ENCODE measurements at regions not wholly inside any gene's neighbourhood (a gene's known extent, or its start where the extent isn't known, plus 50 kb on each side); places are given as distances from the start of the nearest gene placed in this dataset.
A peak's percentile ranks its signal among the peaks of the same experiment; 100 is the strongest.
"Not testable (repeated sequence)": the region's sequence is repeated elsewhere in the genome, so short reads cannot be mapped to it uniquely, and the experiment has no call there.

DNA sequence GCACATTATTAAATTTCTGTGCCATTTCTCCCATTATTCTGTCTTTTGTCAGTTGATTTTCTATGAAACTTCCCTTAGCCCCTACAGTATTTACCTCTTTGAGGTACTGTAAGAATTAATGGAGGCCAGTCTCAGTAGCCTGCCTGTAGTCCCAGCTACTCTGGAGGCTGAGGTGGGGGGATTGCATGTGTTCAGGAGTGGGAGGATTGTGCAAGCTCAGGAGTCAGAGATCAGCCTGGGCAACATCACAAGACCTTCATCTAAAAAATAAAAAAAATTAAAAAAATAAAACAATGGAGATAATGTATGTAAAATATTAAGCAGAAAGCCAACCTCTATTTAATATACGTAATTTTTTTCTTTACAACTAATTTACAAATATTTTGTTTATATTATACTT, 77.8 kb downstream of the OR2B2 start:
- Mint-ChIP-seq H3K9me3 (no peaks in the 10 kb centered on the region), H3K27ac (peak overlapping the region; percentile 60), H3K27me3 (no peaks in the 10 kb centered on the region), H3K36me3 (ENCODE audit: low read depth) (peaks cover 3% of the 10 kb centered on the region), H3K4me3 (no peak overlapping the region), H3K4me1 (peaks cover 37% of the 10 kb centered on the region)
- intact Hi-C loops (cut with micrococcal nuclease), result loop anchor here (10.0 kb wide), 2 partner anchors 1710 to 1810 kb away; a partner anchor contains a TSS
- DNase-seq, result peak; percentile 53

DNA sequence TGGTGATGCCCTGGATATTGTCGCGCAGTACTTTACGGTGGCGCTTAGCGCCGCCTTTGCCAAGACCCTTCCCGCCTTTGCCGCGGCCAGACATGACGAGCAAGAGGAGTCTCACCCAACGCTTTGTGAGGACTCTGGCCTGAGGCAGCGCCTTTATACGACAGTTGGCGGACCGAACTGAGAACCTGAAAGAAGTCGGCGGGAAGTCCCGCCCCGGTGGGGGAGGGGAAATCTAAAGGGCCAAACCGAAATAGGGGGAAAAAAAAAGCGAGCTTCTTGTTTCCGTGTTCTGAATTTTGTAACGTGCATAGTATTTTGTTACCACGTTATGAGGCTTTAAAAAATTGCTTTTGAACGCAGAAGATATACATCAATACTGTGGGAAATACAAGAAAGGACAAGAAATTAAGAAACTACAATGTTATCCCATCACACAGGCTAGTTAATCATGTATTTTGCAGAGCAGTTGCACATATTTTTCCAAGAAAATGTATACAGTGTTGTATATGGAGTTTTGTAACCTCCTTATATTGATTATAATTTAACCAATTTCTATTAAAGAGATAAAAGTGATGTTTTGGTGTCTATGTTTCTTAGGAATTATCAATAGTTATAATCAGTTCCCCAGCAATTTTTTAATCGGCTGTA, 80.6 kb downstream of the OR2B2 start:
- peaks cover 42% of the 10 kb centered on the region for H3K4me1 Mint-ChIP-seq
- not testable (repeated sequence) for H3K9me3 Mint-ChIP-seq; H3K27me3 Mint-ChIP-seq; H3K36me3 Mint-ChIP-seq (ENCODE audit: low read depth)
- DNase-seq, result peak; percentile 94
- H3K4me3 Mint-ChIP-seq, result peak overlapping the region; percentile 91
- intact Hi-C loops (cut with micrococcal nuclease), result loop anchor here (10.0 kb wide), 2 partner anchors 1707 to 1807 kb away; a partner anchor contains a TSS
- peak overlapping the region; percentile 94 for H3K27ac Mint-ChIP-seq

DNA sequence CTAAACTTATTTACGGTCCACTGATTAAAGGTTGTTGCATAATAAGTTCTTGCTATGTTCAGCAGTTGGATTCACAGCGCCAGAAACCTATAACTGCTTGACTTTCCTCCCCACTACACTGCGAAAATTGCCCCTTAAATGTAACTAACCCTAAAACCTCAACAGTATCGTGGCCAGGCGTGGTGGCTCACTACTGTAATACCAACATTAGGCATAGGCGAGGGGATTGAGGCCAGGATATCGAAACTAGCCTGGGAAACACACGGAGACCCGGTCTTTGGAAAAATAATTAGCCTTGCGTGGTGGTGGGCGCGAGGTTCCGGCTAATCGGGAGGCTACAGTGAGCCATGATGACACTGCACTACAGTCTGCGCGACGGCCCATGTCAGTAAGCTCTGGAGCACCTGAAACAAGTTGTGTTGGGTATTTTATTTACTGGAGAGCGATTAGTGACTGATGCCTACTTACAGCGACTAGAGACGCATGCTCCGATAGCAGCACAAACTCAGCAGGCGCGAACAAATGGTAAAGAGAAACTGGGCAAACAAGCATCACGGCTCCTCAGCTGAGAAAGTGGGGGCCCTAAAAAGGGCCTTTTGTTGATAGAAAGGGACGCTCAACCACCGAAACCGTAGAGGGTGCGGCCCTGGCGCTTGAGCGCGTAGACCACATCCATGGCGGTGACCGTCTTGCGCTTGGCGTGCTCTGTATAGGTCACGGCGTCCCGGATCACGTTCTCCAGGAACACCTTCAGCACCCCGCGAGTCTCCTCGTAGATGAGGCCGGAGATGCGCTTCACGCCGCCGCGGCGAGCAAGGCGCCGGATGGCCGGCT, 81.4 kb downstream of the OR2B2 start:
- Mint-ChIP-seq H3K4me1 (peaks cover 39% of the 10 kb centered on the region), H3K27ac (peak overlapping the region; percentile 94), H3K4me3 (peak overlapping the region; percentile 91)
- peak; percentile 88 for DNase-seq
- intact Hi-C loops (cut with micrococcal nuclease), result loop anchor here (10.0 kb wide), 2 partner anchors 1706 to 1806 kb away; a partner anchor contains a TSS
- not testable (repeated sequence) for H3K9me3 Mint-ChIP-seq; H3K27me3 Mint-ChIP-seq; H3K36me3 Mint-ChIP-seq (ENCODE audit: low read depth)

- intact Hi-C loops (cut with micrococcal nuclease), result loop anchor here (10.0 kb wide), 2 partner anchors 1705 to 1805 kb away; a partner anchor contains a TSS
- Mint-ChIP-seq H3K4me1 (peaks cover 43% of the 10 kb centered on the region), H3K36me3 (ENCODE audit: low read depth) (peaks cover 5% of the 10 kb centered on the region), H3K4me3 (peak overlapping the region; percentile 91), H3K27ac (peak overlapping the region; percentile 94), H3K27me3 (no peaks in the 10 kb centered on the region), H3K9me3 (no peaks in the 10 kb centered on the region)
- DNase-seq, result no peak
These were observed 82.0 kb downstream of the OR2B2 start for GRCh38 chr6:27830212-27830599.

DNA sequence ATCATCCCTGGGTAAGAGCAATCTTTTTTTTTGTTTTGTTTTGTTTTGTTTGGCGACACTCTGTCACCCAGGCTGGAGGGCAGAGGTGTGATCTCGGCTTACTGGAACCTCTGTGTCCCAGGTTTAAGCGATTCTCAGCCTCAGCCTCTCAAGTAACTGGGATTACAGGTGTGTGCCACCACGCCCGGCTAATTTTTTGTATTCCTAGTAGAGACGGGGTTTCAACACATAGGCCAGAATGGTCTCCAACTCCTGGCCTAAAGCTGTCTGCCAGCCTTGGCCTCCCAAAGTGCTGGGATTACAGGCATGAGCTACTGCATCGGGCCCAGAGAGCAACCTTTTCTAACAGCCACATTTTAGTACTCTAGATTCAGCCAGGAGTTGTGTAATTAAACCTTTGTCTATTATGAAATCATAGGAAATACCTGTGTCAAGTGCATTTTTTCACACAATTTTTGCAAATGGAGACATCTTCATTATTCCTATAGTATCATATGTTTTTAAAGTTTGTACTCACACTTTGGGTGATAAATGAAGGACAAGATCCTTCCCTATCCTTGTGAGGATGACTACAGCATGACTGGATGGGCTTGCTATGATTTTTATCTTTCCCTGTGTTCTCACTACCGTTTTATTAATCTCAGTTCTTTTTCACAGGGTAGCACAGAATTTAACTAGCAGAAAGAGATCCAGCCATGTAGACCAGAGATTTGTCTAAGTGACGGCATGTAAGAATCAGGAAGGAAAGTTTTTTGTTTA, 82.6 kb downstream of the OR2B2 start:
- DNase-seq, result peak; percentile 61
- peaks cover 41% of the 10 kb centered on the region for H3K4me1 Mint-ChIP-seq
- intact Hi-C loops (cut with micrococcal nuclease), result loop anchor here (10.0 kb wide), 2 partner anchors 1705 to 1805 kb away; a partner anchor contains a TSS
- peak overlapping the region; percentile 91 for H3K4me3 Mint-ChIP-seq
- H3K27ac Mint-ChIP-seq, result peak overlapping the region; percentile 94
- no peaks in the 10 kb centered on the region for H3K9me3 Mint-ChIP-seq
- H3K36me3 Mint-ChIP-seq (ENCODE audit: low read depth), result peaks cover 5% of the 10 kb centered on the region
- H3K27me3 Mint-ChIP-seq, result no peaks in the 10 kb centered on the region

GRCh38 chr6:27827477-27827876, 84.7 kb downstream of the OR2B2 start:
- peaks cover 43% of the 10 kb centered on the region for H3K4me1 Mint-ChIP-seq
- H3K4me3 Mint-ChIP-seq, result not testable (repeated sequence)

DNA sequence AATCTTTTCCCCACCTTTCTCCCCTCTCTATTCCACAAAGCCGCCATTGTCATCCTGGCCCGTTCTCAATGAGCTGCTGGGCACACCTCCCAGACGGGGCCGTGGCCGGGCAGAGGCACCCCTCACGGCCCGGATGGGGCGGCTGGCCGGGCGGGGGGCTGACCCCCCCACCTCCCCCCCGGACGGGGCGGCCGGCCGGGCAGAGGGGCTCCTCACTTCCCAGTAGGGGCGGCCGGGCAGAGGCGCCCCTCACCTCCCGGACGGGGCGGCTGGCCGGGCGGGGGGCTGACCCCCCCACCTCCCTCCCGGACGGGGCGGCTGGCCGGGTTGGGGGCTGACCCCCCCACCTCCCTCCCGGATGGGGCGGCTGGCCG, 85.6 kb downstream of the OR2B2 start:
- H3K36me3 Mint-ChIP-seq (ENCODE audit: low read depth), result not testable (repeated sequence)

More at GRCh38 chr6:27827477-27827876, 84.7 kb downstream of the OR2B2 start:
- H3K36me3 Mint-ChIP-seq (ENCODE audit: low read depth); DNase-seq; intact Hi-C loops (cut with micrococcal nuclease); H3K9me3 Mint-ChIP-seq; H3K27ac Mint-ChIP-seq; H3K27me3 Mint-ChIP-seq: not testable (repeated sequence)

DNA sequence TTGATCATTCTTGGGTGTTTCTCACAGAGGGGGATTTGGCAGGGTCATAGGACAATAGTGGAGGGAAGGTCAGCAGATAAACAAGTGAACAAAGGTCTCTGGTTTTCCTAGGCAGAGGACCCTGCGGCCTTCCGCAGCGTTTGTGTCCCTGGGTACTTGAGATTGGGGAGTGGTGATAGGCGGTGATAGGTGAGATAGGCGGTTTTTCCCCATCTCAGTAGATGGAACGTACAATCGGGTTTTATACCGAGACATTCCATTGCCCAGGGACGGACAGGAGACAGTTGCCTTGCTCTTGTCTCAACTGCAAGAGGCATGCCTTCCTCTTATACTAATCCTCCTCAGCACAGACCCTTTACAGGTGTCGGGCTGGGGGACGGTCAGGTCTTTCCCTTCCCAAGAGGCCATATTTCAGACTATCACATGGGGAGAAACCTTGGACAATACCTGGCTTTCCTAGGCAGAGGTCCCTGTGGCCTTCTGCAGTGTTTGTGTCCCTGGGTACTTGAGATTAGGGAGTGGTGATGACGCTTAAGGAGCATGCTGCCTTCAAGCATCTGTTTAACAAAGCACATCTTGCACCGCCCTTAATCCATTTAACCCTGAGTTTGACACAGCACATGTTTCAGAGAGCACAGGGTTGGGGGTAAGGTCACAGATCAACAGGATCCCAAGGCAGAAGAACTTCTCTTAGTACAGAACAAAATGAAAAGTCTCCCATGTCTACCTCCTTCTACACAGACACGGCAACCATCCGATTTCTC, 86.2 kb downstream of the OR2B2 start:
- intact Hi-C loops (cut with micrococcal nuclease), result loop anchor here (2.0 kb wide), 1 partner anchor 47 kb away; a partner anchor contains a TSS
- not testable (repeated sequence) for H3K36me3 Mint-ChIP-seq (ENCODE audit: low read depth); DNase-seq; H3K9me3 Mint-ChIP-seq; H3K27me3 Mint-ChIP-seq
- H3K27ac Mint-ChIP-seq, result peak overlapping the region; percentile 88
- H3K4me3 Mint-ChIP-seq, result peak overlapping the region; percentile 80
- peaks cover 44% of the 10 kb centered on the region for H3K4me1 Mint-ChIP-seq

More for the DNA sequence above, 85.6 kb downstream of the OR2B2 start:
- H3K27ac Mint-ChIP-seq, result peak overlapping the region; percentile 88
- H3K27me3 Mint-ChIP-seq; DNase-seq; H3K9me3 Mint-ChIP-seq; intact Hi-C loops (cut with micrococcal nuclease): not testable (repeated sequence)
- H3K4me1 Mint-ChIP-seq, result peaks cover 46% of the 10 kb centered on the region
- H3K4me3 Mint-ChIP-seq, result peak overlapping the region; percentile 80

- DNase-seq, result no peak
- Mint-ChIP-seq H3K27ac (peak overlapping the region; percentile 96), H3K27me3 (no peaks in the 10 kb centered on the region), H3K4me3 (peak overlapping the region; percentile 91), H3K4me1 (peaks cover 38% of the 10 kb centered on the region), H3K9me3 (no peaks in the 10 kb centered on the region), H3K36me3 (ENCODE audit: low read depth) (peaks cover 5% of the 10 kb centered on the region)
- intact Hi-C loops (cut with micrococcal nuclease), result loop anchor here (2.0 kb wide), 1 partner anchor 48 kb away; a partner anchor contains a TSS
These were observed 87.0 kb downstream of the OR2B2 start for GRCh38 chr6:27825025-27825793.

DNA sequence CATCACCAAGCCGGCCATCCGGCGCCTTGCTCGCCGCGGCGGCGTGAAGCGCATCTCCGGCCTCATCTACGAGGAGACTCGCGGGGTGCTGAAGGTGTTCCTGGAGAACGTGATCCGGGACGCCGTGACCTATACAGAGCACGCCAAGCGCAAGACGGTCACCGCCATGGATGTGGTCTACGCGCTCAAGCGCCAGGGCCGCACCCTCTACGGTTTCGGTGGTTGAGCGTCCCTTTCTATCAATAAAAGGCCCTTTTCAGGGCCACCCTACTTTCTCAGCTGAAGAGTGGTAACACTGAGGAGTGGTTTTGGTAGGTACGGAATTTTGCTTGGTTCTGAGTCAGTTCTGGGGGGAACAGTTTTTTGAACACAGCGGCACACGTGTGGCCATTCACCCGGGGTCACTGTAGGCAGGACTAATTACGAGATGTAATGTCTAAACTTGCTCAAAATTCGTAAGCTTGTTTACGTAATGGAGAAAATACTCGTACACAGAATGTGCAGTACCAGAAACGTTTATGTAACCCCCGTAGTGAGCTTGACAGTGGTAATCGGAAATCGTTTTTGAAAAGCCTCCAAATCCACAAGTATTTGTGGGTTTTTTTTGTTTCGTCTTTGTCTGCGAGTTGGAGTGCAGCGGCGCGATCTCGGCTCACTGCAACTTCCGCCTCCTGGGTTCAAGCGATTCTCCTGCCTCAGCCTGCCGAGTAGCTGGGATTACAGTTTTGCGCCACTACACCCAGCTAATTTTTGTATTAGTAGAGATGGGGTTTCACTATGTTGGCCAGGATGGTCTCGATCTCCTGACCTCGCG, 87.8 kb downstream of the OR2B2 start:
- not testable (repeated sequence) for H3K36me3 Mint-ChIP-seq (ENCODE audit: low read depth); H3K27me3 Mint-ChIP-seq; H3K9me3 Mint-ChIP-seq
- intact Hi-C loops (cut with micrococcal nuclease), result loop anchor here (1.0 to 2.0 kb wide), 3 partner anchors 13 to 48 kb away; a partner anchor contains a TSS
- Mint-ChIP-seq H3K27ac (peak overlapping the region; percentile 96), H3K4me3 (peak overlapping the region; percentile 91), H3K4me1 (peaks cover 35% of the 10 kb centered on the region)
- peak; percentile 87 for DNase-seq

GRCh38 chr6:27823714-27824210, 88.4 kb downstream of the OR2B2 start:
- peaks cover 32% of the 10 kb centered on the region for H3K4me1 Mint-ChIP-seq
- H3K27me3 Mint-ChIP-seq; H3K9me3 Mint-ChIP-seq; H3K36me3 Mint-ChIP-seq (ENCODE audit: low read depth): not testable (repeated sequence)
- H3K4me3 Mint-ChIP-seq, result peak overlapping the region; percentile 91
- intact Hi-C loops (cut with micrococcal nuclease), result loop anchor here (1.0 to 2.0 kb wide), 3 partner anchors 14 to 49 kb away; a partner anchor contains a TSS
- peak; percentile 95 for DNase-seq
- peak overlapping the region; percentile 96 for H3K27ac Mint-ChIP-seq

DNA sequence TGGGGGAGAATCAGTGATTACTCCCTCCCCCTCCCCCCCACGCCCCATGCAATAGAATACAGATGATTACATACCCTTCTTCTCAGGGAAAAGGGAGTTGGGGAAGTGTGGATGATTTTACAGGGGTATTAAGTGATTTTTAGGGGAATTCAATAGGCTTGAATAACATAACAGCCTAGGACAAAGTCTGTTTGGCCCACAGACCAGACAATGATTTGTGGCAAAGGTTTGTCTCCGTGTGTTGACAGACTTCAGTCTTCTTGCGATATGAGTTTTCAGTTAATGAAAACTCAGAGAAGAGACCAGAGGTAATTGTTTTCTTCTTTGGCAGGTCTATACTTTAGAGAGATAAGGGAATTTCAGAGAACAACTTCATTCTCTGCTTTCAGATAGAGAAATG, 95.3 kb downstream of the OR2B2 start:
- H3K4me1 Mint-ChIP-seq, result peaks cover 41% of the 10 kb centered on the region
- H3K4me3 Mint-ChIP-seq, result no peak overlapping the region
- no peaks in the 10 kb centered on the region for H3K36me3 Mint-ChIP-seq (ENCODE audit: low read depth)
- no peaks in the 10 kb centered on the region for H3K9me3 Mint-ChIP-seq
- H3K27ac Mint-ChIP-seq, result peak overlapping the region; percentile 75
- no peak for DNase-seq
- no peaks in the 10 kb centered on the region for H3K27me3 Mint-ChIP-seq
- intact Hi-C loops (cut with micrococcal nuclease), result no loop called here

All from activated CD4-positive, alpha-beta T cell treated with anti-CD3 and anti-CD28 coated beads, Interleukin-2, amount 10 ng/mL, durations not matched to agents 24 days and 14 days (primary cell).